Activated CD8-positive, alpha-beta memory T cell treated with anti-CD3 and anti-CD28 coated beads, Interleukin-2, amount 50 U/mL, for 48 hours (primary cell): ENCODE measurements at regions not wholly inside any gene's neighbourhood (a gene's known extent, or its start where the extent isn't known, plus 50 kb on each side); places are given as distances from the start of the nearest gene placed in this dataset.

Source experiments
- DNase-seq: peaks from one replicate; pipeline ENCODE4 v3.0.0-alpha.2; 2020

GRCh38 chr10:75347186-75347585 is 54.4 kb downstream of the ZNF503 start:
- no peak for DNase-seq

- DNase-seq = no peak
Observed at GRCh38 chr10:75345738-75346137, 55.8 kb downstream of the ZNF503 start.

- DNase-seq = no peak
Observed at GRCh38 chr10:75344170-75344569, 57.4 kb downstream of the ZNF503 start.

GRCh38 chr10:75342397-75342796 is 59.2 kb downstream of the ZNF503 start:
- no peak for DNase-seq

- DNase-seq = no peak
Observed at GRCh38 chr10:75335983-75336382, 65.6 kb downstream of the ZNF503 start.

- no peak for DNase-seq
Observed at GRCh38 chr10:75335191-75335590, 66.4 kb downstream of the ZNF503 start.

GRCh38 chr10:75334720-75335119 is 66.8 kb downstream of the ZNF503 start:
- no peak for DNase-seq

GRCh38 chr10:75332081-75332480 is 69.5 kb downstream of the ZNF503 start:
- DNase-seq = no peak

- DNase-seq = no peak
Observed at GRCh38 chr10:75331081-75331480, 70.5 kb downstream of the ZNF503 start.

GRCh38 chr10:75329190-75329745 is 72.3 kb downstream of the ZNF503 start:
- no peak for DNase-seq

- DNase-seq = no peak
Observed at GRCh38 chr10:75326306-75326705, 75.3 kb downstream of the ZNF503 start.

- DNase-seq = no peak
Observed at GRCh38 chr10:75319274-75319673, 82.3 kb downstream of the ZNF503 start.

- DNase-seq = no peak
Observed at GRCh38 chr10:75314570-75314969, 78.8 kb upstream of the COMTD1 start.

- no peak for DNase-seq
Observed at GRCh38 chr10:75312440-75312839, 76.7 kb upstream of the COMTD1 start.

- no peak for DNase-seq
Observed at GRCh38 chr10:75305675-75306074, 69.9 kb upstream of the COMTD1 start.

GRCh38 chr10:75304741-75305390 is 69.1 kb upstream of the COMTD1 start:
- DNase-seq = no peak

- DNase-seq = no peak
Observed at GRCh38 chr10:75304313-75304712, 68.6 kb upstream of the COMTD1 start.

GRCh38 chr10:75303045-75303777 is 67.5 kb upstream of the COMTD1 start:
- DNase-seq = no peak

- DNase-seq = no peak
Observed at GRCh38 chr10:75302029-75302428, 66.3 kb upstream of the COMTD1 start.

GRCh38 chr10:75297021-75297599 is 61.4 kb upstream of the COMTD1 start:
- no peak for DNase-seq

- DNase-seq = no peak
Observed at GRCh38 chr10:75295868-75296441, 60.2 kb upstream of the COMTD1 start.

GRCh38 chr10:75294866-75295701 is 59.3 kb upstream of the COMTD1 start:
- DNase-seq = peak; percentile 85

- no peak for DNase-seq
Observed at GRCh38 chr10:75294518-75294865, 58.7 kb upstream of the COMTD1 start.
